ENCODE measurements at regions not wholly inside any gene's neighbourhood (a gene's known extent, or its start where the extent isn't known, plus 50 kb on each side); places are given as distances from the start of the nearest gene placed in this dataset.

DNA sequence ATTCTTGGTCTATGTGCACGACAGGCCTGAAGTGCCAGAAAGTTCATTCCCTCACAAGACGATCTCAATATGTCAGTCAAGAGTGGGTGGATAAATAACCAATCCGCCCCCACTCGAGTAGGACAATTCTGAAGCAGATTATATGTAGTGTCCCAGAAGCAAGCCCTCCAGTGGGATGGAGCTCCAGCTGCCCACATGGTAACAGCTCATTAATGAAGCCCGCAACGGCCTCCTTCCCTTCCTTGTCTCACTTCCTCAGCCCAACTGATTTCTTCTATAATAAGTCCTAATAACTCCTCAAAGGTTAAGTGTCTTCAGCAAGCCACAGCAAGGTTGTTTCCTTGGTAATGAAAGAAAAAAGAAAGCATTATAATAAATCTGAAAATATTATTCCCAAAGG lies 82.1 kb upstream of the F13A1 start:
- TF ChIP-seq SUZ12 (IDR thresholded peaks at IDR 0.05) (no peak), BHLHE40 (IDR thresholded peaks at IDR 0.05; ENCODE audit: borderline replicate concordance) (no peak), TARDBP (IDR thresholded peaks at IDR 0.05) (no peak), SP1 (IDR thresholded peaks at IDR 0.05) (no peak), FOXM1 (IDR thresholded peaks at IDR 0.05; ENCODE audit: borderline replicate concordance) (no peak), PKNOX1 (IDR thresholded peaks at IDR 0.05) (no peak), L3MBTL2 (conservative IDR thresholded peaks at IDR 0.05) (no peak), ZNF384 (IDR thresholded peaks at IDR 0.05) (no peak), NFRKB (IDR thresholded peaks at IDR 0.05) (no peak), CTBP1 (IDR thresholded peaks at IDR 0.05; ENCODE audit: borderline replicate concordance) (no peak), HDGF (IDR thresholded peaks at IDR 0.05; ENCODE audit: borderline replicate concordance) (no peak), FOXA1 (IDR thresholded peaks at IDR 0.05) (no peak)
